Vagina (tissue), 2 donors: ENCODE measurements at regions not wholly inside any gene's neighbourhood (a gene's known extent, or its start where the extent isn't known, plus 50 kb on each side); places are given as distances from the start of the nearest gene placed in this dataset.

ENCODE experiments used
- CTCF ChIP-seq, 3 experiments: fragments of 450-650 bp in 2 of 3; fragments of 200-600 bp in 1 of 3; sonication (generic) in 1 of 3; IDR thresholded peaks; one replicate each; pipeline ENCODE4 v1.5.1; 2017 to 2019; ENCODE audit warnings: antibody characterized with exemption in 3 of 3, mild to moderate bottlenecking in 2 of 3, moderate library complexity in 2 of 3
- POLR2A ChIP-seq, 2 donors: fragments of 450-650 bp; IDR thresholded peaks; one replicate each; pipeline ENCODE4 v1.6.1; 2017; ENCODE audit warnings: antibody characterized with exemption in 2 of 2, mild to moderate bottlenecking in 2 of 2, moderate library complexity in 2 of 2
- POLR2AphosphoS5 ChIP-seq, 2 donors: sonication (generic); formaldehyde crosslinking; IDR thresholded peaks; one replicate each; pipeline ENCODE4 v1.9.0; 2017; ENCODE audit warnings: antibody characterized with exemption in 2 of 2, mild to moderate bottlenecking in 2 of 2, low read depth in 1 of 2; ENCODE audit not compliant: insufficient read depth in 1 of 2

DNA sequence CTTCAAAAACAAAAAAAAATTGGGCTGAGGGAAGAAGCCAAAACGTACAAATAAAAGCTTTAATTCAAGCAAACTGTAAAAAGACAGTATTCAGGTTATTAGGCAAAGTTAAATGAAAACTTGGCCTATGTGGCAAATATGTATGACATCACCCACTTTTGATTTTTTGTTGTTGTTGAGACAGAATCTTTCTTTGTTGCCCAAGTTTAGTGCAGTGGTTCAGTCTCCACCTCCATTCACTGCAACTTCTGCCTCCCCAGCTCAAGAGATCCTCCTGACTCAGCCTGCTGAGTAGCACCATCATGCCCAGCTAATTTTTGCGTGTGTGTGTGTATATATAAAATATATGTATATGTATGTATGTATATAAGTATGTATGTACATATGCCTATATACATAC, 440.4 kb upstream of the NRXN1 start:
- TF ChIP-seq CTCF (IDR thresholded peaks at IDR 0.05) (no peak), POLR2A (IDR thresholded peaks at IDR 0.05) (no peak), POLR2AphosphoS5 (IDR thresholded peaks at IDR 0.05; ENCODE audit: insufficient read depth in 1 of 2, low read depth in 1 of 2) (no peak)
